ENCODE measurements at regions not wholly inside any gene's neighbourhood (a gene's known extent, or its start where the extent isn't known, plus 50 kb on each side); places are given as distances from the start of the nearest gene placed in this dataset.
A peak's percentile ranks its signal among the peaks of the same experiment; 100 is the strongest.
"Not testable (repeated sequence)": the region's sequence is repeated elsewhere in the genome, so short reads cannot be mapped to it uniquely, and the experiment has no call there.

- peak; percentile 17 for DNase-seq
Observed at GRCh38 chr13:71067165-71067815, 799.7 kb downstream of the DACH1 start.

DNA sequence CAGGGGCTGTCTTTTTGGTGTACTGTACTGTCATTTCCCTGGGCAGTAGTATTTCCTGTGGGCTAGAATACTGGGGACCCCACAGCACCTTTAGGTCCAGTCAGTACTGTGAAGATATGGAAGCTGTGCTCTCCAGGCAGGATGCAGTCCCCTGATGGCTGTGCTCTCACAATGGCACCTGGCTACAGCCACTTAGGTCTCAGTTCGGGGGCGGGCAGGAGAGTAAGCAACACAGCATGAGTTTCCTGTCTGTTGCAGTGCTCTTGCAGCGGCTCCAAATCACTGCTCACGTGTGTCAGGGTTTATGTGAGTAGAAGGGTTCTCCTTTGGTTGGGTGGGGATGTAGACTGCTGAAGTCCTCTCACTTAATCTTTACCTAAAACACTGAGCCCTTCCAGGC lies 810.4 kb downstream of the DACH1 start:
- no peak for DNase-seq

DNA sequence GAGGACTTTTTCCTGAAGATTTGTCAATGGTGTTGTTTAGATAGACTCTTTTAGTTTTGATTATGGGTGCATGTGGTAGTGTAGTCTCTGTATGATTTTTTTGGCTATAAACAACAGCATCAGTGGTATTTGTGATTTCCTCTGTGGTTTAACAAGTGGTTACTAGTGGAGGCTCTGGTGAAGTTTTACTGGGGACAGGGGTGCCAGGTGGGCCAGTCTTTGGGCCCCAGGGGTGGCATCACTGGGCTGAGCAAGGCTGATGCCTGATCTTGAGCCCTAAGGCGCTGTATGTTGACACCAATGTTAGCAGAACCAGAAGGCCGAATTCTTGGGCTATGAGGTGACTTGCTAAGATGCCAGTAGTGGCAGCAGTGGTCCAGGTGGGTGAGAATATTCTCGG lies 811.4 kb downstream of the DACH1 start:
- no peak for DNase-seq

- DNase-seq: no peak
Observed at GRCh38 chr13:71055047-71055446, 812.0 kb downstream of the DACH1 start.

- no peak for DNase-seq
Observed at GRCh38 chr13:71054358-71054757, 812.6 kb downstream of the DACH1 start.

DNA sequence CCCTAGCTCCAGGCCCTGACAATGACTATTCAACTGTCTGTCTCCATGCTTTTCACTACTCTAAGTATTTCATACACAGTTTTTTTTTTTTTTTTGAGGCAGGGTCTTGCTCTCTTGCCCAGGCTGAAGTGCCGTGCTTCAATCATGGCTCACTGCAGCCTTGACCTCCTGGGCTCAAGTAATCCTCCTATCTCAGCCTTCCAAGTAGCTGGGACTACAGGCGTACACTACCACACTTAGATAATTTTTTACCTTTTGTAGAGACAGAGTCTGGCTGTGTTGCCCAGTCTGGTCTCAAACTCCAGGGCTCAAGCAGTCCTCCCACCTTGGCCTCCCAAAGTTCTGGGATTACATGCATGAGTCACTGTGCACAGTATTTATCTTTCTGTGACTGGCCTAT lies 815.4 kb downstream of the DACH1 start:
- DNase-seq: no peak

- no peak for DNase-seq
Observed at GRCh38 chr13:71046360-71047079, 820.5 kb downstream of the DACH1 start.

DNA sequence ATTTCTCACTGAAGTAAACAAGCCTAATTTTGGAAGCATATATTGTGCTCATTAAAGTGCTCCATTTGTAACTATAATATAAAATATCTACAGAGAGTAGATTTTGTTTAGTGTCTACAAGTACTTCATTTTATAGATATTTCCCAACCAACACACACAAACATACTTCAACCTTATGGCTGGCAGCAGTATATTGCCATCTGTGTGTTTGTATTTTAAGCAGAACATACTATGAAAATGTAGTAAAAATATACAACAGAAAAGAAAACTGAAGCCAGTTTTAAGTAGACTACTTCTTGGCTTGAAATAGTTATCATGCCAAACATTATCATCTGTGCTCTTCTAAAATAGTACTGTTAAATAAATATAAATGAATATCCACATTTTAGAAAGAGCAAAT lies 821.9 kb downstream of the DACH1 start:
- no peak for DNase-seq

DNA sequence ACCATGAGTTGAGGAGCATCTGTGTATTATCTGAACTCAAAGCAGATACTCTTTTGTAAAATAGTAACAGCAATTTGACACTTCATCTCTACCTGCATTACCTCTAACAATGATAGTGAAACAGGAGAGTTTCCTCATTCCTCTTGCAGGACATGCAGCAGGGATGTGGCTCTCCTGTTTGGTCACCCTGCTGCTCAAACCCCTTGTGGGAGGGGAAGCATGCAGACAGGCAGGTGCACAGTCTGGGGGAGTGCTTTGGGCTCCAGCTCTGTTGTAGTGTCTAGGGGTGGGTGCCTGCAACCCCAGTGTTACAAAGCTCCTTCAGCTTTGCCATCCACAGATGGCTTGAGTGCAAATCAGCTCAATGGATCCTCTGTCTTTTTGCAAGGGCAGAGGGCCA lies 827.6 kb downstream of the DACH1 start:
- DNase-seq: no peak

GRCh38 chr13:71034018-71034417 lies 833.0 kb downstream of the DACH1 start:
- DNase-seq: no peak

GRCh38 chr13:71033026-71033425 lies 834.0 kb downstream of the DACH1 start:
- DNase-seq: no peak

GRCh38 chr13:71030784-71031183 lies 836.2 kb downstream of the DACH1 start:
- DNase-seq: no peak

DNA sequence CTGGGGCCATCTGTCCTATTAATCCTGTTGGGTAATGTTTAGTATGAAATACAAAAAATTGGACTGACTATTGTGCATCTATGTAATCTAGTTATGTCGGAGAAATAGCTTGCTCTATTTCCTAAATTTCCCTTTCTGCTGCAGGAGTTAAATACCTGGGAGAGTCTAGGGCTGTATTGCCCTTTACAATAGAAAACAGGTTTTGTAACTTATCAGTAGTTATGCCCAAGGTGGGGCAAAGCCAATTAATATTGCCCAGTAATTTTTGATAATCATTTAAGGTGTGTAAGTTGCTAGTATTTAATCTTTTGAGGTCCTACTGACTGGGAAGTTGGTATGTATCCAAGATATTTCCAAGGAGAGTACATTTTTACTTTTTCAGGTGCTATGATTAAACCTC lies 838.1 kb downstream of the DACH1 start:
- no peak for DNase-seq

DNA sequence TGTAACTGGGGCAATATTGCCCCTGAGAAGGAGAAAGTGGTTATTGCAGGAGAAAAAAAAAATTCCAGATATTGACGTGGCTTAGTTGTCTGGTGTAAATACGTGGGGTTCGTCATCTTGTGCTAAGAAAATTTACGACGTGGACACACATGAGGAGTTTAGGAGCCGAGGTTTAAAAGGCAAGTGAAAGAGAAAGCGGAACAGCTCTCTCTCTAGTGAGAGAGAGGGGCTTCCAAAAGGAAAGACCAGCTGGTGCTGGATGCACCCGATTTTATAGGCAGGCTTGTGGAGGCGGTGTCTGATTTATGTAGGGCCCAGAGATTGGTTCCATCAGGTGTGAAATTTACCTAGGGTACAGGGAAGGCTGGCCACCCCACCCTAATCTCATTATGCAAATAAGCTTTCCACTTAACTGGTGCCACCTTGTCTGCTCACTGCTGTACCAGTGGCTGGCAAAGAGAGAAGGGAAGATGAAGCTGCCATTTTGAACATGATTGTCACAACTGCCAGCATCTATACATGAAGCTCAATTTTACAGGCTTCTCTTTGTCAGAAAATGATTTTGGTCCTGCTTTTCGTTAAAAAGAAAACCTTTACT lies 845.1 kb downstream of the DACH1 start:
- peak; percentile 60 for DNase-seq

DNA sequence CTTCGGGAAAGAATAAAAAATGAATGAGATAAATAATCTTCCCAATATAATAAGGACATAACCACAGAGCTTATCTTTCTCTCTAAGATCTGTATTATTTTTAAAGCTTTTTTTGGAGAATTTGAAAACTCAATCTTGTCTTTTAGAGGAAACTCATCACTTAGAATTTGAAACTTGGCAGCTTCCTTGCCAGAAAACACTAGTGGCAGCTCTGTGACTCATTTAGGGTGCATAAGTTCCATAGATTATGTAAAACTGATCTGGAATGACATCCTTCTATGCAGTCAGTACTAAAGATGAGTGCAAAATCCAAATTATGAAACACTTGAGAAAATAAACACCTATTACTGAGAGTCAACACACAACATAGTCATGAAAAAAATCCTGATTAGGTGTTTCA lies 848.0 kb downstream of the DACH1 start:
- no peak for DNase-seq

GRCh38 chr13:71018544-71018943 lies 848.5 kb downstream of the DACH1 start:
- no peak for DNase-seq

- DNase-seq: no peak
Observed at GRCh38 chr13:71017607-71018006, 849.4 kb downstream of the DACH1 start.

DNA sequence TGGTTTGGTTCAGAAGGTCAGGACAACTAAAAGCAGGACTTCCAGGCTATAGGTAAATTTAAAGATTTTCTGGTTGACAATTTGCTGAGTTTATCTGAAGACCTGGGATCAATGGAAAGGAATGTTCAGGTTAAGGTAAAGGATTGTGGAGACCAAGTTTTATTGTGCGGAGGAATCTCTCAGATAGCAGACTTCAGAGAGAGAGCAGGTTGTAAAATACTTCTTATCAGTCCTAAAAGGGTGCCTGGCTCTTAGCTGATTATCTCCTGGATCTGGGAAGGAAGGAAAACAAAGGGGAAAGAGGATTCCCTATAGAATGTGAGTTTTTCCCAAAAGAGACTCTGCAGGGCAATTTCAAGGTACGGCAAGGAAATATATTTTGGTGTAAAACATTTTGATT lies 851.5 kb downstream of the DACH1 start:
- DNase-seq: no peak

- no peak for DNase-seq
Observed at GRCh38 chr13:71015021-71015420, 852.0 kb downstream of the DACH1 start.

GRCh38 chr13:71005919-71006318 lies 861.1 kb downstream of the DACH1 start:
- DNase-seq: no peak

DNA sequence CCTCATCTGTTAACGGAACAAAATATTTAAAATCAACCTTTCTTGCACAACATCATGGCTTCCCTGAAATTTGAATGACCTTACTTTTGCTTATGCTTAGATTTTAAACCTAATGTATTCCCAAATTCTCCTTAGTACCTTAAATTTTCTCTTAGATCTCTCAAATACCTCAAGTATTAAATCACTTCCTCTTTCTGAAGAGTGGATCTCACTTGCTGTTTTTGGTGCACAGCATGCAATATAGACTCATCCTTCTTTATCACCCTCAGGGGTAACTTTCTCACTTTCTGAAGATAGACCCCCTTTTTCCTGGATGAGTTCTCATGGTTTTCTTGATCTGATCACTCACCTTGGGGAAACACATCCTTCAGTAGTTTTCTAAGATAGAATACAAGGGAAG lies 871.7 kb downstream of the DACH1 start:
- DNase-seq: no peak

DNA sequence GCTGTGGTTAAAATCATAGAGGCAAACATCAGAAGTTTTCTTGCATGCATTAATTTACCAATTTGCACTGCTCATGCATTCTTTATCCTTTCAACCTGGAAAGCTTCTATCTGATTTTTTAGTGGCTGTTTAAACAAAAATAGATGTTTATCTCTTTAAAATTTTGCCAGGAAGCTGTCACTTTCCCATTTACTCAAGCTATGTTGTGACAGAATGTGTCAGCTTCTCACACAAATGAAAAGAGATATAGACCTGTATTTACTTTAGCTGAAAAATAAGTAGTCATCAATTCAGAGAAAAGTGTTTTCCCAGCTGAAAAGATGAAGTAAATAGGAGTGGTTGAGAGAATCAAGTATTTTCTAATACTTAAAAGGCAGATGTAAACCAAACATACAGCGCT lies 872.8 kb downstream of the DACH1 start:
- no peak for DNase-seq

- no peak for DNase-seq
Observed at GRCh38 chr13:70987043-70987442, 878.8 kb upstream of the KLHL1 start.

GRCh38 chr13:70985371-70985770 lies 877.1 kb upstream of the KLHL1 start:
- DNase-seq: no peak

DNA sequence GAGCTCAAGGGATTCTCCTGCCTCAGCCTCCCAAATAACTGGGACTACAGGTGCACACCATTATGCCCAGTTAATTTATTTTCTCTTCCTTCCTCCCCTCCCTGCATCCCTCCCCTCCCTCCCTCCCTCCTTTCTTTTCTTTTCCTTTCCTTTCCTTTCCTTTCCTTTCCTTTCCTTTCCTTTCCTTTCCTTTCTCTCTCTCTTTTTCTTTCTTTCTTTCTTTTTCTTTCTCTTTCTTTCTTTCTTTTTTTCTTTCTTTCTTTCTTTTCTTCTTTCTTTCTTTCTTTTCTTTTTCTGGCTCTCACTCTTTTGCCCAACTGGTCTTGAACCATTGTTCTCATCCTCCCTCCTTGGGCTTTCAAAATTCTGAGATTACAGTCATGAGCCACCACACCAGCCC lies 873.0 kb upstream of the KLHL1 start:
- not testable (repeated sequence) for DNase-seq

Measured in DMS153 (cell line).